ENCODE measurements at regions not wholly inside any gene's neighbourhood (a gene's known extent, or its start where the extent isn't known, plus 50 kb on each side); places are given as distances from the start of the nearest gene placed in this dataset.
"Not testable (repeated sequence)": the region's sequence is repeated elsewhere in the genome, so short reads cannot be mapped to it uniquely, and the experiment has no call there.

- Histone ChIP-seq H3K4me3 (ENCODE audit: low read depth, low read length) (no peak overlapping the region), H3K36me3 (no peaks in the 10 kb centered on the region), H3K4me1 (no peaks in the 10 kb centered on the region), H3K27me3 (no peaks in the 10 kb centered on the region), H3K9me3 (no peaks in the 10 kb centered on the region)
- TF ChIP-seq, protein P1, sequence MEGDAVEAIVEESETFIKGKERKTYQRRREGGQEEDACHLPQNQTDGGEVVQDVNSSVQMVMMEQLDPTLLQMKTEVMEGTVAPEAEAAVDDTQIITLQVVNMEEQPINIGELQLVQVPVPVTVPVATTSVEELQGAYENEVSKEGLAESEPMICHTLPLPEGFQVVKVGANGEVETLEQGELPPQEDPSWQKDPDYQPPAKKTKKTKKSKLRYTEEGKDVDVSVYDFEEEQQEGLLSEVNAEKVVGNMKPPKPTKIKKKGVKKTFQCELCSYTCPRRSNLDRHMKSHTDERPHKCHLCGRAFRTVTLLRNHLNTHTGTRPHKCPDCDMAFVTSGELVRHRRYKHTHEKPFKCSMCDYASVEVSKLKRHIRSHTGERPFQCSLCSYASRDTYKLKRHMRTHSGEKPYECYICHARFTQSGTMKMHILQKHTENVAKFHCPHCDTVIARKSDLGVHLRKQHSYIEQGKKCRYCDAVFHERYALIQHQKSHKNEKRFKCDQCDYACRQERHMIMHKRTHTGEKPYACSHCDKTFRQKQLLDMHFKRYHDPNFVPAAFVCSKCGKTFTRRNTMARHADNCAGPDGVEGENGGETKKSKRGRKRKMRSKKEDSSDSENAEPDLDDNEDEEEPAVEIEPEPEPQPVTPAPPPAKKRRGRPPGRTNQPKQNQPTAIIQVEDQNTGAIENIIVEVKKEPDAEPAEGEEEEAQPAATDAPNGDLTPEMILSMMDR (IDR thresholded peaks at IDR 0.05; ENCODE audit: low read depth, low read length): no peak
- DNase-seq: no peak
Observed at GRCh38 chr6:103721923-103722322, 1137.8 kb downstream of the HACE1 start.

DNA sequence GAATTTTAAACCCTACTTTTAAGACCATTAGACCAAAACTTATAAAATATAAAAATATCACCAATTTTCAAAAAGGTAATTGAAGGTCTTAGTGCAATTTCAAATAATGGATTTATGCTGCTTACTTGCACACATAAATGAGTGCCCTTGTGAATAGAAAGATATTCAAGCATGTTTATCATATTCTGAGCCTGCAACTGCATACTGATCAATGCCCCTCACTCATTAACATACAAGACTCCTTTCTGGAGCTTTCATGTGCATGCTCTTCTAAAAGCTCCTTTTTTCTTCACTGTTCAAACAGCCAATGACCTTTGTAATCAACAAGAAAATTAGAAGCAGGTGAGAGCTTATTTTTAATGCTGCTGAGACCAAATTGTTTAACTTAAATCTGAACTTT is 1139.3 kb downstream of the HACE1 start:
- Histone ChIP-seq H3K9me3 (no peaks in the 10 kb centered on the region), H3K4me1 (no peaks in the 10 kb centered on the region), H3K36me3 (no peaks in the 10 kb centered on the region), H3K27me3 (no peaks in the 10 kb centered on the region), H3K4me3 (ENCODE audit: low read depth, low read length) (no peak overlapping the region)
- TF ChIP-seq, protein P1 (IDR thresholded peaks at IDR 0.05; ENCODE audit: low read depth, low read length): no peak
- no peak for DNase-seq

- no peak overlapping the region for H3K4me3 ChIP-seq (ENCODE audit: low read depth, low read length)
- TF ChIP-seq, protein P1 (IDR thresholded peaks at IDR 0.05; ENCODE audit: low read depth, low read length): no peak
- H3K27me3 ChIP-seq: no peaks in the 10 kb centered on the region
- no peaks in the 10 kb centered on the region for H3K4me1 ChIP-seq
- no peaks in the 10 kb centered on the region for H3K36me3 ChIP-seq
- H3K9me3 ChIP-seq: no peaks in the 10 kb centered on the region
- DNase-seq: no peak
Observed at GRCh38 chr6:103719545-103719944, 1140.2 kb downstream of the HACE1 start.

DNA sequence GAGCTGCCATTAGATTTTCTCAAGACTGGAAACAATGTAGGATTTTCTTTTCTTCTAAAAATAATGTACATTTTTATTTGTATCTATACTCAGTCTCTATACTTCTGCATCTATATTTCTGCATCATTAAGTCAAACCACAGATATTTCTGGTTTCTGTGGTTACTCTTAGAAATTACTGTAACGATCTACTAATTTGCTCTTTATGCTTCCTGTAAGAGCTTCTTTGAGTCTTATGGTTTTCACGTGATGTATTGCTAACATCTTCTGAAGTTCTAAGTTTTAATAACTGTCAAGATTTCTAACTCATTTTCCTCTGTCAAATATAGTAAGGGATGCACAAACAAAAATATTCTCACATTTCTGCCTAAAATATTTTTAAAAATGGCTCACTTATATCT is 1144.5 kb downstream of the HACE1 start:
- DNase-seq: no peak
- Histone ChIP-seq H3K4me1 (no peaks in the 10 kb centered on the region), H3K27me3 (no peaks in the 10 kb centered on the region), H3K4me3 (ENCODE audit: low read depth, low read length) (no peak overlapping the region), H3K36me3 (no peaks in the 10 kb centered on the region), H3K9me3 (no peaks in the 10 kb centered on the region)
- TF ChIP-seq, protein P1 (IDR thresholded peaks at IDR 0.05; ENCODE audit: low read depth, low read length): no peak

DNA sequence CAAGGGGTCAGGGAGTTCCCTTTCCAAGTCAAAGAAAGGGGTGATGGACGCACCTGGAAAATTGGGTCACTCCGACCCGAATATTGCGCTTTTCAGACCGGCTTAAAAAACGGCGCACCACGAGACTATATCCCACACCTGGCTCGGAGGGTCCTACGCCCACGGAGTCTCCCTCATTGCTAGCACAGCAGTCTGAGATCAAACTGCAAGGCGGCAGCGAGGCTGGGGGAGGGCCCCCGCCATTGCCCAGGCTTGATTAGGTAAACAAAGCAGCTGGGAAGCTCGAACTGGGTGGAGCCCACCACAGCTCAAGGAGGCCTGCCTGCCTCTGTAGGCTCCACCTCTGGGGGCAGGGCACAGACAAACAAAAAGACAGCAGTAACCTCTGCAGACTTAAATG is 1150.5 kb downstream of the HACE1 start:
- H3K27me3 ChIP-seq; H3K9me3 ChIP-seq; H3K4me1 ChIP-seq; H3K36me3 ChIP-seq; H3K4me3 ChIP-seq (ENCODE audit: low read depth, low read length); DNase-seq: not testable (repeated sequence)

DNA sequence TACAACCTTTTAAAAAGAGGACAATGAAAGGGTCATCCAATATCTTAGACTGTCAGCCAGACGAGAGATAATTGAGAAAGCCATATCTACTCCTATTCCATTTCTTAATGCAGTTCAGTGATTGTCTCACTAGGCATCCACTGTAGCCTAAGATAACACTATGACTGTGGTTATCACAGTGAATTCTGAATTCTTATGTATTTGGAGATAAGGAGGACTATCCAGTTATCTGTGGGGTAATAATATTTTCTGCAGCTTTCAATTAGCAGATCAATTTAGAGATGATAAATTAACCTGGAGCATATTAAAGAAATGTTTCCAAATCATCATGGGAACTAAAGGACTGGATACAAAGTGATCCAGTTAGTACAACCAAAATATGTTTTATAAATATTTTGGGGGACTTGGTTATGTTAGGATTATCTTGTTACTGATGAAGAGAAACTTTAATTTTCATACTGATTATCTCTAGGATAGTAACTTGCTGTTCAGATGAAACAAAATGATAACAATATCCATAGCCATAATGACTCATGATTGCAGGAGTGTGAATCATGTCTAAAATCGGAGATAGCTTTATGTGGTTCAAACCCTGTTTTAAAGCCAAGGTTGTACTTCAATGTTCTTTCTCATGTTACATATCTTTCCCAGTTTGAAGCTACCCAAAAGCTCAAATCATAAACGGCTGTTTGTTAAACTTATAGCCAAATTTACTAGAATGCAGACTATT is 1152.0 kb downstream of the HACE1 start:
- no peaks in the 10 kb centered on the region for H3K36me3 ChIP-seq
- TF ChIP-seq, protein P1 (IDR thresholded peaks at IDR 0.05; ENCODE audit: low read depth, low read length): no peak
- H3K27me3 ChIP-seq: no peaks in the 10 kb centered on the region
- H3K9me3 ChIP-seq: no peaks in the 10 kb centered on the region
- H3K4me3 ChIP-seq (ENCODE audit: low read depth, low read length): no peak overlapping the region
- no peaks in the 10 kb centered on the region for H3K4me1 ChIP-seq
- no peak for DNase-seq

All from BE2C (cell line).